ENCODE measurements at regions not wholly inside any gene's neighbourhood (a gene's known extent, or its start where the extent isn't known, plus 50 kb on each side); places are given as distances from the start of the nearest gene placed in this dataset.

DNA sequence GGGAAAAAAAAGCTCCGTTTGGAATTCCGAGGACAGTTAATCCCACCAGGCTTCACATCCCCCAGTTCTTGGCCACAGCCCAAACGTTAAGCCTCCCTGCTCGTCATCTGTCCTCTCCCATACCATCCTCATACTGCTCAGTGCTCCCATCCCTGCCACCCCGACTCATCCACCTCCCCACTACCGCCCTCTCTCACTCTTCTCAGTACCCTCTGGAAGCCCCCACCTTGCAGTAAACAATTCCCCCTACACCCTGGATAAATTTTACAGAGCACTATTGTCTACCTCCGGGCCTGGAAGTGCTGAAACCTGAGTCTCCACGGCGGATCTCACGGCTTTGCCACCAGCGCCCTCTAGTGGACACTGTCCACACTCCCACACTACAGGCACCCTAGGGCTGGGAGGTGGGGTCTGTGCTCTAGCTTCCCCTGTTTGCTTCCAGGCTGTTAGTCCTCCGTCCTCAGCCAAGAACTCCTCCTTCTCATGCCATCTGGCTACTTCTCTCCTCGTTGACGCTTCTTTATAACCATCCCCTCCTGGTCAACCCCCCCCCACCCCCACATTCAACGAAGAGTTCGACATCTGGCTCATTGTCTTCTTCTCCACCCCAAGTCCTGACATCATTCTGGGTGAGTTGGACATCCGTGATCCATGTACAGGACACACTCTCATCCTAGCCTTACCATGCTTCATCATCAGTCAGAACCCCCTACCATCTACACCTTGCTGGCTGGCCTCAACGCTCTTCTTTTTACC, 54.5 kb downstream of the RTL9 start:
- peak; percentile 52 for DNase-seq (ENCODE audit: low read depth, low spot score)
- intact Hi-C loops (cut with micrococcal nuclease) = loop anchor here (1.0 to 2.0 kb wide), 3 partner anchors 253 to 502 kb away; no protein-coding TSS in a partner anchor
- TF ChIP-seq, protein P1, sequence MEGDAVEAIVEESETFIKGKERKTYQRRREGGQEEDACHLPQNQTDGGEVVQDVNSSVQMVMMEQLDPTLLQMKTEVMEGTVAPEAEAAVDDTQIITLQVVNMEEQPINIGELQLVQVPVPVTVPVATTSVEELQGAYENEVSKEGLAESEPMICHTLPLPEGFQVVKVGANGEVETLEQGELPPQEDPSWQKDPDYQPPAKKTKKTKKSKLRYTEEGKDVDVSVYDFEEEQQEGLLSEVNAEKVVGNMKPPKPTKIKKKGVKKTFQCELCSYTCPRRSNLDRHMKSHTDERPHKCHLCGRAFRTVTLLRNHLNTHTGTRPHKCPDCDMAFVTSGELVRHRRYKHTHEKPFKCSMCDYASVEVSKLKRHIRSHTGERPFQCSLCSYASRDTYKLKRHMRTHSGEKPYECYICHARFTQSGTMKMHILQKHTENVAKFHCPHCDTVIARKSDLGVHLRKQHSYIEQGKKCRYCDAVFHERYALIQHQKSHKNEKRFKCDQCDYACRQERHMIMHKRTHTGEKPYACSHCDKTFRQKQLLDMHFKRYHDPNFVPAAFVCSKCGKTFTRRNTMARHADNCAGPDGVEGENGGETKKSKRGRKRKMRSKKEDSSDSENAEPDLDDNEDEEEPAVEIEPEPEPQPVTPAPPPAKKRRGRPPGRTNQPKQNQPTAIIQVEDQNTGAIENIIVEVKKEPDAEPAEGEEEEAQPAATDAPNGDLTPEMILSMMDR (IDR thresholded peaks at IDR 0.05; ENCODE audit: extremely low read depth in 1 of 2, insufficient read depth in 1 of 2, low read depth in 1 of 2, low read length in 2 of 2) = peak; percentile 67 to 78
- TF ChIP-seq GATA2 (IDR thresholded peaks at IDR 0.05; ENCODE audit: insufficient read depth, insufficient read length, low read depth, low read length) (no peak), FOS (IDR thresholded peaks at IDR 0.05; ENCODE audit: borderline replicate concordance, insufficient read depth, low read length) (no peak)
- H3K27me3 ChIP-seq (ENCODE audit: control insufficient read depth in 2 of 2, insufficient read depth in 2 of 2, low read length in 2 of 2) = no peaks in the 10 kb centered on the region
- CTCF ChIA-PET = interaction anchor here (0.6 to 11.3 kb wide), 7 partner anchors 16 to 434 kb away, joined by 3 to 286 read pairs (median 4); no protein-coding TSS in a partner anchor
- FAIRE-seq = peak; percentile 91
- H3K4me2 ChIP-seq (ENCODE audit: insufficient read depth, low read length) = no peak overlapping the region
- BruUV-seq (replicated peaks) = no TSS peak
- no peaks in the 10 kb centered on the region for H3K9me1 ChIP-seq (replicated peaks; ENCODE audit: control insufficient read depth, extremely low read depth, insufficient read depth, low read length)
- no peaks in the 10 kb centered on the region for H3K9me3 ChIP-seq (replicated peaks; ENCODE audit: control insufficient read depth, insufficient read depth, low read length)
- no peaks in the 10 kb centered on the region for H3K79me2 ChIP-seq (ENCODE audit: control insufficient read depth, insufficient read depth, low read length)
- H4K20me1 ChIP-seq (replicated peaks; ENCODE audit: control insufficient read depth, extremely low read depth, insufficient read depth, low read length) = no peaks in the 10 kb centered on the region
- H3K9ac ChIP-seq (replicated peaks; ENCODE audit: extremely low read depth, insufficient read depth, low read length) = no peak overlapping the region
- dilution Hi-C loops (cut with MboI; ENCODE audit: extremely low pct_ligation_motif_present, low sequenced_read_pairs) = loop anchor here (10.0 kb wide), 1 partner anchor 258 kb away; no protein-coding TSS in a partner anchor
- no peak overlapping the region for H3K4me3 ChIP-seq (replicated peaks in 1 of 3; ENCODE audit: insufficient read depth in 1 of 3, low read depth in 1 of 3, low read length in 3 of 3)
- H3K4me1 ChIP-seq (ENCODE audit: control insufficient read depth, extremely low read depth, insufficient read depth, low read length) = peaks cover 7% of the 10 kb centered on the region
- POLR2A ChIA-PET = no interaction called here
- no peak overlapping the region for H2AFZ ChIP-seq (ENCODE audit: low read depth, low read length)
- no peaks in the 10 kb centered on the region for H3K36me3 ChIP-seq (ENCODE audit: control insufficient read depth in 2 of 2, extremely low read depth in 1 of 2, insufficient read depth in 2 of 2, low read length in 2 of 2)
- no peak overlapping the region for H3K27ac ChIP-seq (ENCODE audit: insufficient read depth, low read depth, low read length)

- DNase-seq (ENCODE audit: low read depth, low spot score) (no peak), FAIRE-seq (no peak)
- intact Hi-C loops (cut with micrococcal nuclease) (loop anchor here (1.0 to 2.0 kb wide), 3 partner anchors 253 to 503 kb away; no protein-coding TSS in a partner anchor), dilution Hi-C loops (cut with MboI; ENCODE audit: extremely low pct_ligation_motif_present, low sequenced_read_pairs) (loop anchor here (10.0 kb wide), 1 partner anchor 259 kb away; no protein-coding TSS in a partner anchor)
- POLR2A ChIA-PET = no interaction called here
- H2AFZ ChIP-seq (ENCODE audit: low read depth, low read length) = no peak overlapping the region
- TF ChIP-seq POLR2AphosphoS5 (IDR thresholded peaks at IDR 0.05; ENCODE audit: insufficient read depth, low read depth, low read length) (no peak), POLR2A (IDR thresholded peaks at IDR 0.05; ENCODE audit: low read depth, low read length) (no peak), JUN (IDR thresholded peaks at IDR 0.05; ENCODE audit: borderline replicate concordance, insufficient read depth, insufficient read length, low read depth) (no peak), MYC (IDR thresholded peaks at IDR 0.05; ENCODE audit: low read depth, low read length) (no peak), EZH2 (IDR thresholded peaks at IDR 0.05; ENCODE audit: borderline replicate concordance, low read depth, low read length, severe bottlenecking) (no peak), GATA2 (IDR thresholded peaks at IDR 0.05; ENCODE audit: insufficient read depth, insufficient read length, low read depth, low read length) (no peak), MAX (IDR thresholded peaks at IDR 0.05; ENCODE audit: insufficient read depth, insufficient read length) (no peak), FOS (IDR thresholded peaks at IDR 0.05; ENCODE audit: borderline replicate concordance, insufficient read depth, low read length) (no peak)
- TF ChIP-seq, protein P1 (IDR thresholded peaks at IDR 0.05; ENCODE audit: extremely low read depth in 1 of 2, insufficient read depth in 1 of 2, low read depth in 1 of 2, low read length in 2 of 2) = no peak
- H3K9me1 ChIP-seq (replicated peaks; ENCODE audit: control insufficient read depth, extremely low read depth, insufficient read depth, low read length) = no peaks in the 10 kb centered on the region
- no peaks in the 10 kb centered on the region for H4K20me1 ChIP-seq (replicated peaks; ENCODE audit: control insufficient read depth, extremely low read depth, insufficient read depth, low read length)
- no peak overlapping the region for H3K27ac ChIP-seq (ENCODE audit: insufficient read depth, low read depth, low read length)
- no peak overlapping the region for H3K9ac ChIP-seq (replicated peaks; ENCODE audit: extremely low read depth, insufficient read depth, low read length)
- H3K79me2 ChIP-seq (ENCODE audit: control insufficient read depth, insufficient read depth, low read length) = no peaks in the 10 kb centered on the region
- H3K4me1 ChIP-seq (ENCODE audit: control insufficient read depth, extremely low read depth, insufficient read depth, low read length) = peaks cover 7% of the 10 kb centered on the region
- H3K36me3 ChIP-seq (ENCODE audit: control insufficient read depth in 2 of 2, extremely low read depth in 1 of 2, insufficient read depth in 2 of 2, low read length in 2 of 2) = no peaks in the 10 kb centered on the region
- CTCF ChIA-PET = interaction anchor here (0.6 to 11.3 kb wide), 6 partner anchors 17 to 433 kb away, joined by 3 to 286 read pairs (median 6); no protein-coding TSS in a partner anchor
- H3K9me3 ChIP-seq (replicated peaks; ENCODE audit: control insufficient read depth, insufficient read depth, low read length) = no peaks in the 10 kb centered on the region
- no peaks in the 10 kb centered on the region for H3K27me3 ChIP-seq (ENCODE audit: control insufficient read depth in 2 of 2, insufficient read depth in 2 of 2, low read length in 2 of 2)
- no peak overlapping the region for H3K4me2 ChIP-seq (ENCODE audit: insufficient read depth, low read length)
- H3K4me3 ChIP-seq (replicated peaks in 1 of 3; ENCODE audit: insufficient read depth in 1 of 3, low read depth in 1 of 3, low read length in 3 of 3) = no peak overlapping the region
- BruUV-seq (replicated peaks) = no TSS peak
Measured at GRCh38 chrX:110413727-110414124, 55.1 kb downstream of the RTL9 start.
